ENCODE measurements at regions not wholly inside any gene's neighbourhood (a gene's known extent, or its start where the extent isn't known, plus 50 kb on each side); places are given as distances from the start of the nearest gene placed in this dataset.

DNA sequence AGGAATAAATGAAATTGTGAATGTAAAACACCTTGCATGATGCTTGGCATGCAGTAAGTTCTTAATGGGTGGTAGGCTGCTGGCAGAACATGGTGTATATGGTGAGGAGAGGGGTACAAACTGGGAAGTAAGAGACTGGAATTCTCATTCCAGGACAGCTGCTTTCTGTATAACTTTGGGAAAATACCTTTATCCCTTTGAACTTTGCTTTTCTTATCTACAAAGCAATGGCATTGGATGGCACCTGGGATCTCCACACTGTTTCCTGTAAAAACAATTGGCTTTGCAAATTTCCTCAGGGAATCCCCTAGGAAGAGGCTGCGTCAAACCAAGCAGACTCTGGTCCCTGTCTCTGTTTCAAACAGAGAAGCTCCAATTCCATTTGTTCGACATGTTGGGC is 100.7 kb upstream of the SLC4A7 start (continued):
- no peak for TF ChIP-seq BHLHE40 (IDR thresholded peaks at IDR 0.05; ENCODE audit: low read length)
- TF ChIP-seq TCF7 (IDR thresholded peaks at IDR 0.05; ENCODE audit: low read depth): peak; percentile 77
- TF ChIP-seq ZNF326 (CRISPR knock-in tag; IDR thresholded peaks at IDR 0.05; ENCODE audit: borderline replicate concordance): no peak
- peak; percentile 39; the same call in 1 of the 2 replicates for TF ChIP-seq NR2F6 (IDR thresholded peaks at IDR 0.05)
- TF ChIP-seq NR2F6 (CRISPR knock-in tag; IDR thresholded peaks at IDR 0.05): no peak
- TF ChIP-seq, protein P1, sequence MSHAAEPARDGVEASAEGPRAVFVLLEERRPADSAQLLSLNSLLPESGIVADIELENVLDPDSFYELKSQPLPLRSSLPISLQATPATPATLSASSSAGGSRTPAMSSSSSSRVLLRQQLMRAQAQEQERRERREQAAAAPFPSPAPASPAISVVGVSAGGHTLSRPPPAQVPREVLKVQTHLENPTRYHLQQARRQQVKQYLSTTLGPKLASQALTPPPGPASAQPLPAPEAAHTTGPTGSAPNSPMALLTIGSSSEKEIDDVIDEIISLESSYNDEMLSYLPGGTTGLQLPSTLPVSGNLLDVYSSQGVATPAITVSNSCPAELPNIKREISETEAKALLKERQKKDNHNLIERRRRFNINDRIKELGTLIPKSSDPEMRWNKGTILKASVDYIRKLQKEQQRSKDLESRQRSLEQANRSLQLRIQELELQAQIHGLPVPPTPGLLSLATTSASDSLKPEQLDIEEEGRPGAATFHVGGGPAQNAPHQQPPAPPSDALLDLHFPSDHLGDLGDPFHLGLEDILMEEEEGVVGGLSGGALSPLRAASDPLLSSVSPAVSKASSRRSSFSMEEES (CRISPR knock-in tag; IDR thresholded peaks at IDR 0.05): 0 out of 2 replicates have a peak, but pooled peaks have one; percentile 27
- TF ChIP-seq ZNF264 (CRISPR knock-in tag; IDR thresholded peaks at IDR 0.05): no peak
- TF ChIP-seq, protein P2, sequence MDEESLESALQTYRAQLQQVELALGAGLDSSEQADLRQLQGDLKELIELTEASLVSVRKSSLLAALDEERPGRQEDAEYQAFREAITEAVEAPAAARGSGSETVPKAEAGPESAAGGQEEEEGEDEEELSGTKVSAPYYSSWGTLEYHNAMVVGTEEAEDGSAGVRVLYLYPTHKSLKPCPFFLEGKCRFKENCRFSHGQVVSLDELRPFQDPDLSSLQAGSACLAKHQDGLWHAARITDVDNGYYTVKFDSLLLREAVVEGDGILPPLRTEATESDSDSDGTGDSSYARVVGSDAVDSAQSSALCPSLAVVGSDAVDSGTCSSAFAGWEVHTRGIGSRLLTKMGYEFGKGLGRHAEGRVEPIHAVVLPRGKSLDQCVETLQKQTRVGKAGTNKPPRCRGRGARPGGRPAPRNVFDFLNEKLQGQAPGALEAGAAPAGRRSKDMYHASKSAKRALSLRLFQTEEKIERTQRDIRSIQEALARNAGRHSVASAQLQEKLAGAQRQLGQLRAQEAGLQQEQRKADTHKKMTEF (CRISPR knock-in tag; IDR thresholded peaks at IDR 0.05): peak; percentile 22; the same call in 1 of the 2 replicates
- TF ChIP-seq, protein P3, sequence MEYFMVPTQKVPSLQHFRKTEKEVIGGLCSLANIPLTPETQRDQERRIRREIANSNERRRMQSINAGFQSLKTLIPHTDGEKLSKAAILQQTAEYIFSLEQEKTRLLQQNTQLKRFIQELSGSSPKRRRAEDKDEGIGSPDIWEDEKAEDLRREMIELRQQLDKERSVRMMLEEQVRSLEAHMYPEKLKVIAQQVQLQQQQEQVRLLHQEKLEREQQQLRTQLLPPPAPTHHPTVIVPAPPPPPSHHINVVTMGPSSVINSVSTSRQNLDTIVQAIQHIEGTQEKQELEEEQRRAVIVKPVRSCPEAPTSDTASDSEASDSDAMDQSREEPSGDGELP (IDR thresholded peaks at IDR 0.05; ENCODE audit: borderline replicate concordance, low read depth): peak; percentile 64; the same call in 1 of the 2 replicates
- no peak for TF ChIP-seq CENPT (CRISPR knock-in tag; IDR thresholded peaks at IDR 0.05; ENCODE audit: low read depth)
- no peak for TF ChIP-seq CHD4 (IDR thresholded peaks at IDR 0.05; ENCODE audit: borderline replicate concordance, low read length)
- TF ChIP-seq ZFAT (CRISPR knock-in tag; conservative IDR thresholded peaks at IDR 0.05): no peak
- TF ChIP-seq ZNF354B (CRISPR knock-in tag; IDR thresholded peaks at IDR 0.05): no peak
- TF ChIP-seq, protein P4, sequence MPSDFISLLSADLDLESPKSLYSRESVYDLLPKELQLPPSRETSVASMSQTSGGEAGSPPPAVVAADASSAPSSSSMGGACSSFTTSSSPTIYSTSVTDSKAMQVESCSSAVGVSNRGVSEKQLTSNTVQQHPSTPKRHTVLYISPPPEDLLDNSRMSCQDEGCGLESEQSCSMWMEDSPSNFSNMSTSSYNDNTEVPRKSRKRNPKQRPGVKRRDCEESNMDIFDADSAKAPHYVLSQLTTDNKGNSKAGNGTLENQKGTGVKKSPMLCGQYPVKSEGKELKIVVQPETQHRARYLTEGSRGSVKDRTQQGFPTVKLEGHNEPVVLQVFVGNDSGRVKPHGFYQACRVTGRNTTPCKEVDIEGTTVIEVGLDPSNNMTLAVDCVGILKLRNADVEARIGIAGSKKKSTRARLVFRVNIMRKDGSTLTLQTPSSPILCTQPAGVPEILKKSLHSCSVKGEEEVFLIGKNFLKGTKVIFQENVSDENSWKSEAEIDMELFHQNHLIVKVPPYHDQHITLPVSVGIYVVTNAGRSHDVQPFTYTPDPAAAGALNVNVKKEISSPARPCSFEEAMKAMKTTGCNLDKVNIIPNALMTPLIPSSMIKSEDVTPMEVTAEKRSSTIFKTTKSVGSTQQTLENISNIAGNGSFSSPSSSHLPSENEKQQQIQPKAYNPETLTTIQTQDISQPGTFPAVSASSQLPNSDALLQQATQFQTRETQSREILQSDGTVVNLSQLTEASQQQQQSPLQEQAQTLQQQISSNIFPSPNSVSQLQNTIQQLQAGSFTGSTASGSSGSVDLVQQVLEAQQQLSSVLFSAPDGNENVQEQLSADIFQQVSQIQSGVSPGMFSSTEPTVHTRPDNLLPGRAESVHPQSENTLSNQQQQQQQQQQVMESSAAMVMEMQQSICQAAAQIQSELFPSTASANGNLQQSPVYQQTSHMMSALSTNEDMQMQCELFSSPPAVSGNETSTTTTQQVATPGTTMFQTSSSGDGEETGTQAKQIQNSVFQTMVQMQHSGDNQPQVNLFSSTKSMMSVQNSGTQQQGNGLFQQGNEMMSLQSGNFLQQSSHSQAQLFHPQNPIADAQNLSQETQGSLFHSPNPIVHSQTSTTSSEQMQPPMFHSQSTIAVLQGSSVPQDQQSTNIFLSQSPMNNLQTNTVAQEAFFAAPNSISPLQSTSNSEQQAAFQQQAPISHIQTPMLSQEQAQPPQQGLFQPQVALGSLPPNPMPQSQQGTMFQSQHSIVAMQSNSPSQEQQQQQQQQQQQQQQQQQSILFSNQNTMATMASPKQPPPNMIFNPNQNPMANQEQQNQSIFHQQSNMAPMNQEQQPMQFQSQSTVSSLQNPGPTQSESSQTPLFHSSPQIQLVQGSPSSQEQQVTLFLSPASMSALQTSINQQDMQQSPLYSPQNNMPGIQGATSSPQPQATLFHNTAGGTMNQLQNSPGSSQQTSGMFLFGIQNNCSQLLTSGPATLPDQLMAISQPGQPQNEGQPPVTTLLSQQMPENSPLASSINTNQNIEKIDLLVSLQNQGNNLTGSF (CRISPR knock-in tag; IDR thresholded peaks at IDR 0.05): no peak
- TF ChIP-seq HNF4A (CRISPR knock-in tag; IDR thresholded peaks at IDR 0.05): peak; percentile 75
- TF ChIP-seq NFKBIZ (CRISPR knock-in tag; IDR thresholded peaks at IDR 0.05): peak; percentile 91
- no peak for TF ChIP-seq SMAD9 (CRISPR knock-in tag; IDR thresholded peaks at IDR 0.05)
- peak; percentile 34; the same call in 1 of the 2 replicates for TF ChIP-seq GATAD2A (CRISPR knock-in tag; IDR thresholded peaks at IDR 0.05)
- TF ChIP-seq RXRB (CRISPR knock-in tag; IDR thresholded peaks at IDR 0.05; ENCODE audit: borderline replicate concordance): peak; percentile 81
- no peak for TF ChIP-seq ZNF432 (CRISPR knock-in tag; IDR thresholded peaks at IDR 0.05; ENCODE audit: borderline replicate concordance)
- peak; percentile 76 for TF ChIP-seq TEAD3 (CRISPR knock-in tag; optimal IDR thresholded peaks at IDR 0.05; ENCODE audit: borderline replicate concordance)
- peak; percentile 52; the same call in 1 of the 2 replicates for TF ChIP-seq PHF21A (CRISPR knock-in tag; IDR thresholded peaks at IDR 0.05)
- peak; percentile 79; the same call in 1 of the 2 replicates for TF ChIP-seq RELA (CRISPR knock-in tag; IDR thresholded peaks at IDR 0.05)
